HEK293 (cell line): ENCODE measurements at regions not wholly inside any gene's neighbourhood (a gene's known extent, or its start where the extent isn't known, plus 50 kb on each side); places are given as distances from the start of the nearest gene placed in this dataset.

ENCODE experiments used
- CTCF ChIA-PET: fragments of 350-600 bp; formaldehyde crosslinking; extraction: SDS; loops from one replicate; lab custom pipeline; 2021; ENCODE audit warnings: antibody characterized with exemption; lab: Yijun Ruan, JAX
- POLR2A ChIA-PET: fragments of 300-600 bp; formaldehyde crosslinking; extraction: SDS; loops from one replicate; lab custom pipeline; 2020; ENCODE audit warnings: antibody characterized with exemption, inconsistent platforms; lab: Yijun Ruan, JAX
- H3K27ac ChIP-seq: fragments of 200-500 bp; sonication (Bioruptor generic); 2 replicates; pipeline ENCODE4 v1.5.1; 2014; ENCODE audit warnings: low read depth, low read length, control low read depth, inconsistent platforms; ENCODE audit errors: extremely low read depth
- H3K36me3 ChIP-seq, 2 experiments: fragments of 200-500 bp in 1 of 2; sonication (Bioruptor generic) in 1 of 2; 1 replicate in 1 of 2; 2 replicates in 1 of 2; pipeline ENCODE4 v1.5.1; 2014 to 2017; ENCODE audit warnings: inconsistent platforms in 2 of 2, low read length in 2 of 2; ENCODE audit not compliant: control insufficient read depth in 2 of 2, insufficient read depth in 1 of 2
- H3K4me1 ChIP-seq: fragments of 200-500 bp; sonication (Bioruptor generic); 2 replicates; pipeline ENCODE4 v1.5.1; 2014; ENCODE audit warnings: mild to moderate bottlenecking, low read length, inconsistent platforms; ENCODE audit not compliant: control insufficient read depth, insufficient read depth
- H3K4me3 ChIP-seq: 2 replicates; pipeline ENCODE4 v1.5.1; 2011; ENCODE audit warnings: low read depth, mild to moderate bottlenecking, control low read depth, low read length, moderate library complexity
- H3K9me3 ChIP-seq: fragments of 200-500 bp; sonication (Bioruptor generic); 2 replicates; pipeline ENCODE4 v1.5.1; 2014; ENCODE audit warnings: low read depth, low read length, inconsistent platforms; ENCODE audit not compliant: control insufficient read depth, insufficient read depth
- FEZF1 ChIP-seq: fragments of 450-650 bp; formaldehyde crosslinking; IDR thresholded peaks from 2 replicates; pipeline ENCODE4 v1.5.1; 2016; ENCODE audit warnings: missing biosample characterization, missing genetic modification characterization
- OVOL3 ChIP-seq: fragments of 450-650 bp; formaldehyde crosslinking; IDR thresholded peaks from 2 replicates; pipeline ENCODE4 v1.5.1; 2016; ENCODE audit warnings: missing biosample characterization, missing genetic modification characterization
- SCRT2 ChIP-seq: fragments of 450-650 bp; formaldehyde crosslinking; IDR thresholded peaks from 2 replicates; pipeline ENCODE4 v1.5.1; 2016; ENCODE audit warnings: missing biosample characterization, missing genetic modification characterization
- ZBTB8A ChIP-seq: fragments of 450-650 bp; formaldehyde crosslinking; IDR thresholded peaks from 2 replicates; pipeline ENCODE4 v1.5.1; 2016; ENCODE audit warnings: missing biosample characterization, missing genetic modification characterization
- ZFP3 ChIP-seq: fragments of 450-650 bp; formaldehyde crosslinking; IDR thresholded peaks from 2 replicates; pipeline ENCODE4 v1.5.1; 2016; ENCODE audit warnings: low read depth, missing biosample characterization, missing genetic modification characterization
- ZNF121 ChIP-seq: fragments of 450-650 bp; formaldehyde crosslinking; IDR thresholded peaks from 2 replicates; pipeline ENCODE4 v1.5.1; 2016; ENCODE audit warnings: missing biosample characterization, missing genetic modification characterization
- ZNF132 ChIP-seq: fragments of 450-650 bp; formaldehyde crosslinking; IDR thresholded peaks from 2 replicates; pipeline ENCODE4 v1.5.1; 2017; ENCODE audit warnings: missing biosample characterization, missing genetic modification characterization, borderline replicate concordance
- ZNF184 ChIP-seq: fragments of 450-650 bp; IDR thresholded peaks from 2 replicates; pipeline ENCODE4 v1.5.1; 2018; ENCODE audit warnings: missing biosample characterization, mild to moderate bottlenecking, missing genetic modification characterization
- ZNF19 ChIP-seq: fragments of 450-650 bp; formaldehyde crosslinking; IDR thresholded peaks from 2 replicates; pipeline ENCODE4; 2016; ENCODE audit warnings: missing biosample characterization, missing genetic modification characterization, low read depth
- ZNF266 ChIP-seq: fragments of 450-650 bp; formaldehyde crosslinking; IDR thresholded peaks from 2 replicates; pipeline ENCODE4 v1.5.1; 2016; ENCODE audit warnings: missing biosample characterization, missing genetic modification characterization, low read depth
- ZNF518A ChIP-seq: fragments of 450-650 bp; formaldehyde crosslinking; conservative IDR thresholded peaks from 2 replicates; pipeline ENCODE4 v1.5.1; 2016; ENCODE audit warnings: low read depth, missing biosample characterization, missing genetic modification characterization
- ZNF558 ChIP-seq: fragments of 450-650 bp; formaldehyde crosslinking; IDR thresholded peaks from 2 replicates; pipeline ENCODE4 v1.5.1; 2016; ENCODE audit warnings: missing biosample characterization, missing genetic modification characterization
- ZNF654 ChIP-seq: fragments of 450-650 bp; formaldehyde crosslinking; IDR thresholded peaks from 2 replicates; pipeline ENCODE4 v1.5.1; 2016; ENCODE audit warnings: low read depth, missing biosample characterization, missing genetic modification characterization
- ZNF658 ChIP-seq: fragments of 450-650 bp; formaldehyde crosslinking; IDR thresholded peaks from 2 replicates; pipeline ENCODE4; 2016; ENCODE audit warnings: missing biosample characterization, missing genetic modification characterization
- ZNF776 ChIP-seq: fragments of 450-650 bp; formaldehyde crosslinking; IDR thresholded peaks from 2 replicates; pipeline ENCODE4 v1.5.0; 2017; ENCODE audit warnings: missing biosample characterization, missing genetic modification characterization, borderline replicate concordance

GRCh38 chr14:76941544-76941943, 87.0 kb downstream of the IRF2BPL start (continued):
- no peak for TF ChIP-seq ZNF518A (tag by site-specific recombination)
- no peak for TF ChIP-seq ZNF132 (tag by site-specific recombination)
- TF ChIP-seq ZBTB8A (tag by site-specific recombination): no peak
- TF ChIP-seq ZNF19 (tag by site-specific recombination): no peak
- TF ChIP-seq ZNF184 (tag by site-specific recombination): no peak
- no peak for TF ChIP-seq ZNF654

- H3K27ac ChIP-seq: no peak overlapping the region
- no peak overlapping the region for H3K4me3 ChIP-seq
- no peaks in the 10 kb centered on the region for H3K36me3 ChIP-seq
- TF ChIP-seq ZNF266 (tag by site-specific recombination) (no peak), ZNF658 (tag by site-specific recombination) (no peak), SCRT2 (tag by site-specific recombination) (no peak)
- TF ChIP-seq, all 188 proteins: peak for 0
- Histone ChIP-seq H3K9me3 (no peaks in the 10 kb centered on the region), H3K4me1 (peaks cover 3% of the 10 kb centered on the region)
- ChIA-PET CTCF (interaction anchor here (0.6 to 1.4 kb wide), 5 partner anchors 23 to 130 kb away, joined by 3 to 5 read pairs (median 3); no protein-coding TSS in a partner anchor), POLR2A (no interaction called here)
Measured at GRCh38 chr14:76940021-76940760, 88.3 kb downstream of the IRF2BPL start.

- TF ChIP-seq FEZF1 (tag by site-specific recombination): no peak
- peak; percentile 54; the same call in 1 of the 2 replicates for TF ChIP-seq ZNF121
- ChIA-PET CTCF (interaction anchor here (0.7 to 1.6 kb wide), 4 partner anchors 20 to 114 kb away, joined by 4 to 6 read pairs (median 4); no protein-coding TSS in a partner anchor), POLR2A (interaction anchor here (0.6 kb wide), 1 partner anchor 626 kb away, joined by 4 read pairs; no protein-coding TSS in a partner anchor)
- H3K9me3 ChIP-seq: no peaks in the 10 kb centered on the region
- peaks cover 3% of the 10 kb centered on the region for H3K4me1 ChIP-seq
- no peak overlapping the region for H3K27ac ChIP-seq
- no peaks in the 10 kb centered on the region for H3K36me3 ChIP-seq
- no peak overlapping the region for H3K4me3 ChIP-seq
Measured at GRCh38 chr14:76939015-76939742, 89.3 kb downstream of the IRF2BPL start.

- no peak for TF ChIP-seq ZFP3 (tag by site-specific recombination)
- no peak for TF ChIP-seq ZNF19 (tag by site-specific recombination)
- no peak for TF ChIP-seq ZNF558
- no peak for TF ChIP-seq OVOL3 (tag by site-specific recombination)
- no peak for TF ChIP-seq ZNF776 (tag by site-specific recombination)
- H3K36me3 ChIP-seq: no peaks in the 10 kb centered on the region
- no peaks in the 10 kb centered on the region for H3K9me3 ChIP-seq
- ChIA-PET CTCF (interaction anchor here (0.6 to 1.6 kb wide), 2 partner anchors 115 to 152 kb away, joined by 4 to 6 read pairs; no protein-coding TSS in a partner anchor), POLR2A (no interaction called here)
- no peak overlapping the region for H3K27ac ChIP-seq
- H3K4me3 ChIP-seq: no peak overlapping the region
- H3K4me1 ChIP-seq: peaks cover 3% of the 10 kb centered on the region
Measured at GRCh38 chr14:76938092-76938500, 90.4 kb downstream of the IRF2BPL start.
